Spinal cord (tissue), 9 donors: ENCODE measurements at regions not wholly inside any gene's neighbourhood (a gene's known extent, or its start where the extent isn't known, plus 50 kb on each side); places are given as distances from the start of the nearest gene placed in this dataset.

Experiments
- DNase-seq, 6 donors: peaks; one replicate each; pipeline versions ENCODE4 v3.0.0 to v3.0.0-alpha.2; 2013 to 2015; ENCODE audit warnings: low spot score in 6 of 6, low read depth in 4 of 6
- H3K27ac ChIP-seq: one replicate; pipeline ENCODE4 v1.5.1; 2013; ENCODE audit warnings: low read depth, low read length, control low read depth
- H3K27me3 ChIP-seq: one replicate; pipeline ENCODE4 v1.6.1; 2013; ENCODE audit warnings: low read length; ENCODE audit not compliant: control insufficient read depth, insufficient read depth
- H3K36me3 ChIP-seq: one replicate; pipeline ENCODE4 v1.6.1; 2013; ENCODE audit warnings: low read length; ENCODE audit not compliant: control insufficient read depth, insufficient read depth
- H3K4me1 ChIP-seq: one replicate; pipeline ENCODE4 v1.6.1; 2013; ENCODE audit warnings: low read length; ENCODE audit not compliant: control insufficient read depth, insufficient read depth
- H3K4me3 ChIP-seq: one replicate; pipeline ENCODE4 v1.5.1; 2013; ENCODE audit warnings: low read depth, low read length, control low read depth
- H3K9me3 ChIP-seq: one replicate; pipeline ENCODE4 v1.6.1; 2013; ENCODE audit warnings: low read length; ENCODE audit not compliant: control insufficient read depth, insufficient read depth
- WGBS: methylation state at CpG from one replicate; pipeline ENCODE4 v1.1.5; 2013; ENCODE audit warnings: missing lambda C conversion rate; ENCODE audit not compliant: insufficient coverage; 5-methylcytosine and 5-hydroxymethylcytosine counted together
- donor health status: healthy.

DNA sequence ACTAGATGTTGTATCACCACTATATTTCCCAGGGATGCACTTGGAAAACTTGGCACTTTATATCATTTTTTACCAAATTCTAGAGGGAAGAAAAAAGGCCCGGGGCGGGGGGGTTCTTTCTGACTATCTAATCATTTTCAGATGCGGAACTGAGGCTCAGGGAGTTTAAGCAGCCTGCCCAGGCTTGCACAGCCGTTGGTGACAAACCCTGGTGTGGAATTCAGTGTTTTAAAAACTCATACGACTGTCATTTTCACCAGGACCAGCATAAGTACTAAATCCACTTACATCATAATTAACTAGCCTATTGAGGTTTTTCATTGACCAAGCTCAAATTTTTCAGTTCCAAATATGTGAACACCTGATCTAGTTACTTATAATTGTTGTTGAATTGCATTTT lies 181.0 kb downstream of the IPO8 start:
- Histone ChIP-seq H3K27me3 (no peaks in the 10 kb centered on the region), H3K9me3 (no peaks in the 10 kb centered on the region), H3K27ac (no peak overlapping the region), H3K36me3 (no peaks in the 10 kb centered on the region), H3K4me1 (no peaks in the 10 kb centered on the region), H3K4me3 (no peak overlapping the region)
- DNase-seq, result no peak
- WGBS, result 100% methylated on average over 1 of the region's 5 CpGs

DNA sequence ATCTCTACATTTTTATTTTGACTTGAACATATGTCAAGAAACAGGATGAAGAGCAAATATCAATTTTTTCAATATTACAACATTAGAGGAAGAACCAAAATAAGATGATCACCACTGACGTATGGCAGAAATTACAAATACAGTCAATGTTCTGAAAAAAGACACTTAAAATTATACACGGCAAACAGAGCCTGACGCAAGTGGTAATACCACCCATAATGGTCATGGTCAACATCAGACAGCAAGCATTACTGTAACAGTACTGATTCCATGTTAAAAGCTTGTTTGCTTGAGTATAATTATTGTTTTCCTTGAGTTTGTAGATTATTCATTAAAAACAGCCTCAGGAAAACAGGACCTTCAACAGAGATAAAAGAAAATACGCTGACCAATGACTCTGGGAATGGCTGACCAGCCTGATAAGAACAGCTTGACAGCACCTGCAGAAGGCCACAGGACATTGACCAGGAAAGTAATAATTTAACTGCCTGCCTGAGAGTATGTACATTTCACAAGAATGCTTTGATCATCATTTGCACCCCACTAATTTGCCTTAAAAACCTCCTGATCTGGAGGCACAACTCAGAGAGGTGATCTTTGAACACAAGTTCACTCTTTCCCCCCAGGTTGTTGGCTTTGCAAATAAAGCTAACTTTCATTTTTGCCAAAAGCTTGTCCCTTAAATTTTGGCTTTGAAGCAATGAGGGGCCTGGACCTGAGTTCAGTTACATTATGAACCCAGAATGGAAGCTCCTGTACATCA lies 187.3 kb downstream of the IPO8 start:
- Histone ChIP-seq H3K36me3 (no peaks in the 10 kb centered on the region), H3K27ac (no peak overlapping the region), H3K27me3 (no peaks in the 10 kb centered on the region), H3K9me3 (no peaks in the 10 kb centered on the region), H3K4me1 (no peaks in the 10 kb centered on the region), H3K4me3 (no peak overlapping the region)
- DNase-seq, result no peak
- WGBS, result 100% methylated on average over 1 of the region's 4 CpGs

DNA sequence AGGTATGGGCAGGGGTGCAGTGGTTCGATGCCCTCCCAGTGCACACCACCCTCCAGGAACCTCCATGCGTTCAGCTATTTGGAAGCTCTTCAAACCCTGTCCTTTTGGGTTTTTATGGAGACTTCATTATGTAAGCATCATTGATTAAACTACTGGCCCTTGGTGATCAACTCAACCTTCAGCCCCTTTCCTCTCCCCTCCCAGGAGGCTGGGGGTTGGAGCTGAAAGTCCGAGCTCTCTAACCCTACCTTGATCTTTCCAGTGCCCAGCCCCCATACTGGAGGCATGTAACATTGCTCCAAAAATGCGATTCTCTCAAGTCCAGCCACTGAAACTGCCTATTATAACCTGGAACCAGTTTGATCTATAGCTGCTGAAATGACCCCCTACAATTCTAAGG lies 188.1 kb downstream of the IPO8 start:
- Histone ChIP-seq H3K36me3 (no peaks in the 10 kb centered on the region), H3K4me1 (no peaks in the 10 kb centered on the region), H3K27me3 (no peaks in the 10 kb centered on the region), H3K4me3 (no peak overlapping the region), H3K27ac (no peak overlapping the region), H3K9me3 (no peaks in the 10 kb centered on the region)
- DNase-seq, result no peak
- WGBS, result 88% methylated on average over 2 of the region's 4 CpGs

DNA sequence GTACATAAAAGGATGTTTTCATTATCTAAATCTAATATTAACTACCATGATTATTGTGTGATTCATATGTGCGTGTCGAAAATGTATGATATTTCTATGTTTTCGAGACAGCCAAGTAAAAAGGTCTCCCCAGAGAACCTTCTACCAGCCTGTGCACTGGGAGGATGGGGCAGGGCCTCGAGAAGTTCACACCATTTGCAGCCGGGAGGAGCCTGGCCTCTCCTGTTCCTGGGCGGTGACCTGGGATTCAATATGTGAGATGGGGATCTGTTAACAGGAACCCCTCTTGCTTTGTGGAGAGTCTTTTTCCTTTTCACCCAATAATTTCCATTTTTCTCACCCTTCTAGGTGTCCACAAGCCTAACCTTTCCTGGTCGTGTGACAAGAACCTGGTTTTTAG lies 189.3 kb downstream of the IPO8 start:
- no peaks in the 10 kb centered on the region for H3K27me3 ChIP-seq
- no peaks in the 10 kb centered on the region for H3K4me1 ChIP-seq
- H3K4me3 ChIP-seq, result no peak overlapping the region
- no peak overlapping the region for H3K27ac ChIP-seq
- no CpG with 5 or more reads among the region's 7 CpGs for WGBS
- H3K36me3 ChIP-seq, result no peaks in the 10 kb centered on the region
- DNase-seq, result no peak
- no peaks in the 10 kb centered on the region for H3K9me3 ChIP-seq

DNA sequence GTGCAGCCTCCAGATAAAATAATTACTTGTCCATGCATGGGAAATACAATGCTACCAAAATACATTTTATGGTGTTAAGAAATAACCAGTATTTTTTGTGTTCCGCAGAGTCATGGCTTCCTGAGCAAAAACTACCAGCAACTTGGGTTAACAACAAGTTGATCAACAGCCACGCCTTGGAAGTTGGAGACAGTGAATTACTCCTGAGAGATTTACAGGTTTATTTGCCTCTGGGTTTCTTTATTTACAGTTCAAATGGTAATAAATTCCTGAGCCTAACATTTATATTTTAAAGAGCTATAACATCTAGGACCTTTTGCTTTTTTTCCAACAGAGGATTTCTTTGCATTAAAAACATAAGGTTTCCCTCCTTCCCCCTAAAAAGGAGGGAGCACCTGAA lies 194.0 kb downstream of the IPO8 start:
- Histone ChIP-seq H3K4me3 (no peak overlapping the region), H3K4me1 (no peaks in the 10 kb centered on the region), H3K27ac (no peak overlapping the region), H3K27me3 (no peaks in the 10 kb centered on the region), H3K36me3 (no peaks in the 10 kb centered on the region), H3K9me3 (no peaks in the 10 kb centered on the region)
- no peak for DNase-seq
- no CpG with 5 or more reads among the region's 2 CpGs for WGBS

DNA sequence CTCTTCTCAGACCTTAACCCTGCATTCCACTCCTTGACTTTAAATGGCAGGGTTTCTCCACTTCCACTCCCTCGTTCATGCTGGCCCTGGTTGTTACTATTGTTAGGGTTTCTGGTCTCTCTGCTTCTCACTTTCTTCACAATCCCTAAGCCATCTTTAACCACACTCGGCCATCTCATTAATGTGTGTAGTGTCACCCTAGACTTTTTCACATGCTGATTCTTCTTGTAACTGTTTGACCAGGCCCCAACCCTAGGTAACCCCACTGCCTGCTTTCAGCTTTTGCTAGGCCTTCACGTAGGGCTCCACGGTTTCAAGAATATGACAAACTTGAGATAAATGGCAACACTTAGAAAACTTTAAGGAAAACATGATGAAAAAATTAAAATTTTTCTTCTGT lies 195.1 kb downstream of the IPO8 start:
- Histone ChIP-seq H3K27me3 (no peaks in the 10 kb centered on the region), H3K4me3 (no peak overlapping the region), H3K9me3 (no peaks in the 10 kb centered on the region), H3K27ac (no peak overlapping the region), H3K4me1 (no peaks in the 10 kb centered on the region), H3K36me3 (no peaks in the 10 kb centered on the region)
- no peak for DNase-seq
- no CpG with 5 or more reads among the region's 4 CpGs for WGBS

DNA sequence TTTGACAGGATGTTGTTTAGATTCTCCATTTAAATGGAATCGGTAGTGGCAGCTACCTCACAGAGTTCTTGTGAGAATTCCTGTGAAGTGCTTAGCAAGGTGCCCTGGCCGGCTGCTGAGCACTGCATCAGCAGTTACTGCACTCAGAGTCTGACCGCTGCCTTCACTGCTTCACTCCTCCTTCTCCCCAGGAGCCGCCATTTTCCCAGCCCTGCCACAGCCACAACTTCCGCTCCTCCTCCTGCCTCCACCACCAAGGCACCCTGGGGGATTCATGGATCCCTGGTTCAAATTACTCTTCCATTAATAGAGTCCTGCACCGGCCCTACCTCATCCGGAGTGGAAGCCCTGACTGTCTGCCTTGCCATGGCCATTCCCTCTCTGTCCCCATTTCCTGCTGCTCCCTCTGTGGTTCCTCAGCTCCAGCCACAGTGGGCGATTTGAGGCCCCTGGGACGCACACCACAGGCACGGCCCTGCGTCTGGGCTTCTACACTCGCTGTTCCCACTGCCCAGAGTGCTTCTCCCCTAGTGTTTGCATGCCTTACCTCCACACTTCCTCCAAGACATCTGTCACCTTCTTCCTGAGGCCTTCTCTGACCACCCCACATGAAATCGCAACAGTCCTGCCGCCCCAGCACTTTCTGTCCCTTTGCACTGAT lies 210.3 kb downstream of the IPO8 start:
- 95% methylated on average over 14 of the region's 14 CpGs for WGBS

DNA sequence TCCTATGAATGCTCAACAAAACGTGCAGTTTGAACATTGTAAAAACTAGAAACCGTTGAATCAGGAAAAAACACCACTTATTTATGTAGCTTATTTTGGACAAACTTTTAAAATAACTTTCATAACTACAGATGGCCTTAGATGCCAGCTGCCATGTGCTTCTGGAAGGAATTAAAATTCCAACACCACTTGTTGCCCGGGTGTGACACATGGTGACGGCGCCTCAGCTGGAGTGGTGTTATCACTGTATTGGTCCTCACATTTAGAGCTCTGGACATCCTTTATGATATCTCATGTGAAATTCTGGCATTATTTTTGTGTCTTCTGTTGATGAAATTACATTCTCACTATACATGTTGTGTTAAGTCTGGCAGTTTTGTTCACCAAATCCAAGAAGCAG lies 211.0 kb downstream of the IPO8 start:
- H3K27me3 ChIP-seq, result no peaks in the 10 kb centered on the region
- peak in 1 of 6 donors; percentile 10 for DNase-seq
- no CpG with 5 or more reads among the region's 5 CpGs for WGBS
- H3K4me3 ChIP-seq, result no peak overlapping the region
- H3K9me3 ChIP-seq, result no peaks in the 10 kb centered on the region
- H3K4me1 ChIP-seq, result no peaks in the 10 kb centered on the region
- no peaks in the 10 kb centered on the region for H3K36me3 ChIP-seq
- no peak overlapping the region for H3K27ac ChIP-seq

More for the DNA sequence above, 210.3 kb downstream of the IPO8 start:
- H3K36me3 ChIP-seq, result no peaks in the 10 kb centered on the region
- H3K4me3 ChIP-seq, result no peak overlapping the region
- no peaks in the 10 kb centered on the region for H3K4me1 ChIP-seq
- H3K27me3 ChIP-seq, result no peaks in the 10 kb centered on the region
- DNase-seq, result no peak
- H3K27ac ChIP-seq, result no peak overlapping the region
- no peaks in the 10 kb centered on the region for H3K9me3 ChIP-seq

DNA sequence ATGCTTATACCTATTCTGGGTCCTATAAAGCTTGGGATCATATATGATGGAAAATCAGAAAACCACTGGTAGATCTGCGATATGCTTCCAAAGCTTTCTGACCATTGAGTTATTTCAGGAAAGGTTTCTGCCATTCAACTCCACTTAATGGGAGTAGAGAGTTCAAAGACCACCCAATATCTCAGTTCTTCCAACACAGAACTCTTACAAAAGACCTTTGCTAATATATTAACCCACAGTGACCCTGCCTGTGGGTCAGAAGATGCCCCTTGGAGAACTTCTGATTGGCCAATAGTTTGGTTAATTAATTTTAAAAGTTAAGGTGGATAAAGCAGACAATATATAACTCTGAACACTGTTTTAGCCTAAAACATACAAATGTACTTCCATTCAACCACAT lies 213.0 kb downstream of the IPO8 start:
- Histone ChIP-seq H3K36me3 (no peaks in the 10 kb centered on the region), H3K27ac (no peak overlapping the region), H3K4me1 (no peaks in the 10 kb centered on the region), H3K4me3 (no peak overlapping the region), H3K9me3 (no peaks in the 10 kb centered on the region), H3K27me3 (no peaks in the 10 kb centered on the region)
- no CpG with 5 or more reads among the region's 1 CpG for WGBS
- DNase-seq, result no peak

DNA sequence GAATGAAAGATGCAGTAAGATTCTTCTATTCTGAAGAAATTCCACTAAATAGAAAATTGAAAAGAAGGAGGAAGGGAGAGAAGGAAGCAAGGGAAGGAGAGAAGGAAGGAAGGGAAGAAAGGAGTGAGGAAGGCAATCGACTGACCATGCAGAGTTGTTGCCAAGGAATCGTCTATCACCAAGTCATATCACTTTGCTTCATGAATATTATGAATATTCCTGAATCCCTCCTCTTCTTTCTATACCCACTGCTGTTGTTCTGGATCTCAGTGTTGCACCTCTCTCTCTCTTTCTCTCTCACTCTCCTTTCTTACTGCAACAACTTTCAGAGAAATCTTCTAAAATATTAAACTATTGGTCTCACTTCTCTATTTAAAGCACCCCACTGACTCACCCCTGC lies 222.4 kb downstream of the IPO8 start:
- DNase-seq, result no peak
- Histone ChIP-seq H3K36me3 (no peaks in the 10 kb centered on the region), H3K27me3 (no peaks in the 10 kb centered on the region), H3K27ac (no peak overlapping the region), H3K4me1 (no peaks in the 10 kb centered on the region), H3K4me3 (no peak overlapping the region), H3K9me3 (peaks cover 1% of the 10 kb centered on the region)
- WGBS, result no CpG with 5 or more reads among the region's 2 CpGs
